Activated T-cell treated with anti-CD3 and anti-CD28 coated beads, Interleukin-2, amount 50 U/mL, for 24 hours (primary cell): ENCODE measurements at regions not wholly inside any gene's neighbourhood (a gene's known extent, or its start where the extent isn't known, plus 50 kb on each side); places are given as distances from the start of the nearest gene placed in this dataset.

Source experiments
- DNase-seq: peaks from one replicate; pipeline ENCODE4 v3.0.0-alpha.2; 2020
- H3K27ac Mint-ChIP-seq: 2 replicates; pipeline ENCODE4 v1.8.0; 2020; ENCODE audit warnings: mild to moderate bottlenecking, mixed read lengths
- H3K27me3 Mint-ChIP-seq: 2 replicates; pipeline ENCODE4 v1.8.0; 2020; ENCODE audit warnings: mixed read lengths
- H3K36me3 Mint-ChIP-seq: 2 replicates; pipeline ENCODE4 v1.8.0; 2020; ENCODE audit warnings: low read depth, mixed read lengths
- H3K4me1 Mint-ChIP-seq: 2 replicates; pipeline ENCODE4 v1.8.0; 2020; ENCODE audit warnings: low read depth, mixed read lengths
- H3K4me3 Mint-ChIP-seq: 2 replicates; pipeline ENCODE4 v1.8.0; 2020; ENCODE audit warnings: mild to moderate bottlenecking, moderate library complexity, mixed read lengths
- H3K9me3 Mint-ChIP-seq: 2 replicates; pipeline ENCODE4 v1.8.0; 2020; ENCODE audit warnings: mixed read lengths

DNA sequence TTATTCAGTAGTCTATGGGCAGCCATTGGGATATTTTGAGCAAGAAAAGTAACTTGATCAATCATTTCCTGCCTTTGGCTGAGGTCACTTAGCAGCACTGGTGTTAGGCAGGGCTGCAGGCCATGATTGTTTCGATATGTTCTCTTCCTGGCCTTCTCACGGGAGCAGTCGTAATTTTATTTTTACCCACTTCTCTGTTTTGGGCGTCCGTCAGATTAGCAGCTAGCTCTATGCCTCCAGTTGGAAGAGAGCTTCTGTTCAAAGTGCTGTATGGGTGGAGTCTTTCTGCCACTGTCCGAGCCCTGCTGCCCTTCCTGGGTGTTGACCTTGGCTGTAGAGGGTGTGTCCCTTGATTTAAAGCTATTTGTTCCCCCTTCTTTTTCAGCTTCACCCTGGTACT lies 123.4 kb upstream of the ROPN1 start:
- H3K27ac Mint-ChIP-seq = no peak overlapping the region
- no peaks in the 10 kb centered on the region for H3K9me3 Mint-ChIP-seq
- no peak overlapping the region for H3K4me3 Mint-ChIP-seq
- H3K4me1 Mint-ChIP-seq = no peaks in the 10 kb centered on the region
- no peaks in the 10 kb centered on the region for H3K36me3 Mint-ChIP-seq
- peaks cover 31% of the 10 kb centered on the region for H3K27me3 Mint-ChIP-seq
- DNase-seq = no peak

DNA sequence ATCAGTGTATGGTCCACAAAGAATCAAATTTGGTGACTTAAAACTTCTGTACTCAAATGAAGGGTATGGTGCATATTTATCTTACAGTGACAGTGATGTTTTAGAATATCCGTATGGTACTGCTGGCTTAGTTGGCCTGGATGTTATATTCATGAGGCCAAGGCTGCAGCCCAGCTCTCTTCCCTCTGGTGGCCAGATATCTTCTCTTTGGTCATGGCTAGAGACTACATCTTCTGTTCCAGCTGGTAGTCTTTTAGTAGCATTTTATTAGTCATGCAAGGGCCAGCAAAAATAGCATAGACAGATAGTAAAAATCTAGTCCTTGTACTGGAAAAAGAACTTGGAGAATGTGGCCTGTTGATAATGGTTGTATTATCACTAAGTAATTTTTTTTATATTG lies 124.0 kb upstream of the ROPN1 start:
- no peak for DNase-seq
- Mint-ChIP-seq H3K4me1 (no peaks in the 10 kb centered on the region), H3K27ac (no peak overlapping the region), H3K4me3 (no peak overlapping the region), H3K36me3 (no peaks in the 10 kb centered on the region), H3K9me3 (no peaks in the 10 kb centered on the region), H3K27me3 (peaks cover 34% of the 10 kb centered on the region)

DNA sequence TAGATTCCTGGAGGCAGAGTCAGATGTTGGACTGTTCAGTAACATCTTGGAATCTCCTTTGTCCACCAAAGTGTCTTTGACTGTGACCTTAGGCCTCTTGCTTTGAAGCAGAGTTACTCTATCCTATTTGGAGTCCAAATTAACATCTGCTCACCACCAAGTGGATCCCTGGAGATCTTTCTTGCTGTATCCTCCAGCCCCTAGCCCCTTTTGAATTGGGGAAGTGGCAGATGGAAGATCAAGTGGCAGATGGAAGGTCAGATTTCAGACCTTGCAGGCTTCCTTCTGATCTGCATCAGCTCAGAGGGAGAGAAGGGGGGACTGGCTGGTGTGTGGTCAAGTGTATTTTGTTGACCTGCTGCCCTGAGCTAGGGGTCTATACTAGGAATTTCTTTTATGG lies 125.0 kb upstream of the ROPN1 start:
- Mint-ChIP-seq H3K4me1 (no peaks in the 10 kb centered on the region), H3K27ac (no peak overlapping the region), H3K36me3 (no peaks in the 10 kb centered on the region), H3K4me3 (no peak overlapping the region), H3K9me3 (no peaks in the 10 kb centered on the region), H3K27me3 (peaks cover 36% of the 10 kb centered on the region)
- DNase-seq = no peak

DNA sequence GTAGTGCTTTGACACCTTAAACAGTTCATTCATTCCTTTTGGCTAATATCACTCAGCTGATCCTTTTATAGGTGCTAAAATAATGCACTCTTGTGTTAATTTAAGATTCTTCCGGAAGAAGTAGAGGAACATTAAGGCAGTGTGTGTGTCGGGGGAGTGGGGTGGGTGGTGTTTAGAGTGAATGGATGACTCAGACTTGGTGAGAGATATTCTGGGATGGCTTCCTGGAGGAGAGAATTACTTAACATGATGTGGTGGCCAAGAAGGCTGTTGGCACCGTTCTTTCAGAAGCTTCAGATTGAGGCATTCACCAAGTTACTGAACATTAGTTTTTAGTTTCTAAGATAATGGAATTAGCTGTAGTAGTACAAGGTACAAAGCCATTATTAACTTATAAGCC lies 125.6 kb upstream of the ROPN1 start:
- Mint-ChIP-seq H3K4me1 (no peaks in the 10 kb centered on the region), H3K27me3 (peaks cover 38% of the 10 kb centered on the region), H3K4me3 (no peak overlapping the region), H3K27ac (no peak overlapping the region), H3K36me3 (no peaks in the 10 kb centered on the region), H3K9me3 (no peaks in the 10 kb centered on the region)
- no peak for DNase-seq

DNA sequence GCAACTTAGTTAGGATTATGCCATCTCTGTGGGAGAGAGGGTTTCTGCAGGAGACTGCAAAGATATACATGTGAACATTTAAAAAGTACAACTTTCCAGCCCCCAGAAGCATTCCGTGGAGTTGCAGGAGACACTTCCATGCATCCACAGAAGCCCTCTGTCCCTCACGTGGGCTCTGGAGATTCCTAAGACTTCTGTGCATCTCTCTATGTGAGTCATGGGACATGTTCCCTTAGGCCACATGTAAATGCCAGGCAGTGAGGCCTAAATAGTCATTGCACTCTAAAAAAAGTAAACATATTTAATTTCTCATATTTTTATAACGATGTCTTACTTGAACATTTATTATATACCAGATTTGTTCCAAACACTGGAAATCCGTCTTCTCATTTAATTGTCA lies 126.5 kb upstream of the ROPN1 start:
- no peak overlapping the region for H3K27ac Mint-ChIP-seq
- no peaks in the 10 kb centered on the region for H3K4me1 Mint-ChIP-seq
- no peaks in the 10 kb centered on the region for H3K36me3 Mint-ChIP-seq
- no peak overlapping the region for H3K4me3 Mint-ChIP-seq
- H3K9me3 Mint-ChIP-seq = no peaks in the 10 kb centered on the region
- peaks cover 34% of the 10 kb centered on the region for H3K27me3 Mint-ChIP-seq
- DNase-seq = no peak

DNA sequence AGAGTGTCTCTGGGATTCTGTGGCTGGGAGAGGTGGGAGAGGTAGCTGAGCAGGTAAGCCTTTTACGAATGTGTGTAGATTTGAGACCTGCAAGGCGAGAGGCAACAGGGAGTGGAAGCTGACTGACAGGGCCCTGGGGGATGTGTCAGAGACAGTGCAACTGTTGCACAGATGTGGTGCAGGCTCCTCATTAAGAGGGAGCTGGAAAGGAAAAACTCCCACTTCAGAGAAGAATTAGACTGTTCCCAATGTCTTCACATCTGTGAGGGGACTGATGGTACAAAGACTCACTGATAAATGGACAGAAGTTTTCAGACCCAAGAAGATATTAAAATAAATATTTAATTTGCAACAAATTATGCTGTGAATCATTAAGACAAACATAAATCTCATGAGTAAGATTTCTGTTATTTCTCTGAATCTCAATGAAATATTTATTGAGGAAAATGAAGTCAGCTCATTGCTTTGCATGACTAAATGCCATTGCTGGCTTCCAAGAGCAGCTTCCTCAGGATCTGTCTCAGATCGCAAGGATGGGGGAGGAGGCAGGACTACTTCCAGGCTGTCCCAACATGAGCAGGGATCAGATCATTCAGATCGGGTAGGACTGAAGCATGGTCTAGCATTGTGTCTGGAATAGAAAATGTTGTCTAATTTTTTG lies 127.3 kb upstream of the ROPN1 start:
- no peaks in the 10 kb centered on the region for H3K9me3 Mint-ChIP-seq
- H3K36me3 Mint-ChIP-seq = no peaks in the 10 kb centered on the region
- H3K4me1 Mint-ChIP-seq = no peaks in the 10 kb centered on the region
- H3K27ac Mint-ChIP-seq = no peak overlapping the region
- H3K4me3 Mint-ChIP-seq = no peak overlapping the region
- DNase-seq = no peak
- peaks cover 33% of the 10 kb centered on the region for H3K27me3 Mint-ChIP-seq

DNA sequence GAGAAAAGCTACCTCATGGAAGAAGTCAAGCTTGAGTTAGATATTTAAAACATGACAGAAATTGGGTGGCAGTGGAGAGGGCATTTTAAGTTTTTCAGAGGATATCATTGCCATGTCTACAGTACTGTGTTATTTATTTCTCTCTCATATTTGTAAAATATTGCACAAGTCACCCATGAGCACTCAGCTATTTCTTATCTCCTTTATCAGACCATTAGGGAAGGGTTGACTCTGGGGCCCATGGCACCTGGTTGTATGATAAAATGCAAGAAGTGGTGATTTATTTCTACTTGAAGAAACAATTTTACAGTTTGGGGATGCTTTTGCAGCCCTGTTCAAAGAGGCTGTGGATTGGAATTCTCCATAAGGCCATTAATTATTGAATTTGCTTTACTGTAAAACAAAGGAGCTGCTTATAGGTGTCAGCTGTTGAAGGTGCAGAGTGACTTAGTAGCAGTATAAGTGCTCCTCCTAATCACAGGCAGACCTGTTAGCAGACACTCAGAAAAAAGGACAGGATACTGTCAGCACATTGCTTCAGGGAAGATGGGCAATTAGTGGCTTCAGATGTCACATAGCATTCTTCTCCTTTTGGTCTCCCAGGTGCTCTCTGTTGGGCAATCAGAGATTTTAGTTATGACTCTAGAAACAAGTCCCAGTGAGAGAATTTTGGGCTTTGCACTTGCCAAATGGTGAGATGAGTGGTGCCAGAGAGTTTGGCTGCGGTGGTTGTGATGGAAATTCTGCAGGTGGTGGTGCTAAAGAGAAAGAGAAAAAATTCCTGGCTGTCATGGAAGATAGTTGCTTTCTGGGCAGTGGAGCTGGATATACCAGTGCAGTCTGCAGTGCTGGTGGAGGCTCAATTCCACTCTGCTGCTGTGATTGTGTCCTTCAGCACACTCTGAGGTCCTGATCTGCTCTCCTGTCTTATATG lies 129.7 kb upstream of the ROPN1 start:
- Mint-ChIP-seq H3K36me3 (no peaks in the 10 kb centered on the region), H3K9me3 (no peaks in the 10 kb centered on the region), H3K4me1 (no peaks in the 10 kb centered on the region), H3K4me3 (no peak overlapping the region), H3K27ac (no peak overlapping the region), H3K27me3 (peaks cover 27% of the 10 kb centered on the region)
- DNase-seq = no peak

DNA sequence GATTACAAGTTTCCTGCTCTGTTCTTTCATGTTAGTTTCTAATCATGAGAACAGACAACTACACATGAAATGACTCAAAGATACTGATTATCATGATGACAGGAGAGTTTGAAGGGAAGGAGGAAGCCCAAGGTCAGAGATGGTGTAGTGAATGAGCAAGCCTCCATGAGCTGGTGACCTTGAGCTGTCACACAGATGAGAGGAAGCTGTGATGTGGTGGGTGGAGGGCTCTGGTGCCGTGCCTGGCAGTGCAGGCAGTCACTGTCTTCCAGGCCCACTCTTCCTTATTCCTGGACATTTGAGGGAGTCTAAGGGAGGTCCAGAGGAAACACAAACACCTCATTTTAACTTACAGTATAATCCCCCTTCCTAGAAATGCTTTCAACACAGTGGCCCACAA lies 133.4 kb upstream of the ROPN1 start:
- H3K9me3 Mint-ChIP-seq = no peaks in the 10 kb centered on the region
- no peak for DNase-seq
- no peak overlapping the region for H3K27ac Mint-ChIP-seq
- no peaks in the 10 kb centered on the region for H3K36me3 Mint-ChIP-seq
- H3K27me3 Mint-ChIP-seq = peaks cover 21% of the 10 kb centered on the region
- no peaks in the 10 kb centered on the region for H3K4me1 Mint-ChIP-seq
- no peak overlapping the region for H3K4me3 Mint-ChIP-seq

DNA sequence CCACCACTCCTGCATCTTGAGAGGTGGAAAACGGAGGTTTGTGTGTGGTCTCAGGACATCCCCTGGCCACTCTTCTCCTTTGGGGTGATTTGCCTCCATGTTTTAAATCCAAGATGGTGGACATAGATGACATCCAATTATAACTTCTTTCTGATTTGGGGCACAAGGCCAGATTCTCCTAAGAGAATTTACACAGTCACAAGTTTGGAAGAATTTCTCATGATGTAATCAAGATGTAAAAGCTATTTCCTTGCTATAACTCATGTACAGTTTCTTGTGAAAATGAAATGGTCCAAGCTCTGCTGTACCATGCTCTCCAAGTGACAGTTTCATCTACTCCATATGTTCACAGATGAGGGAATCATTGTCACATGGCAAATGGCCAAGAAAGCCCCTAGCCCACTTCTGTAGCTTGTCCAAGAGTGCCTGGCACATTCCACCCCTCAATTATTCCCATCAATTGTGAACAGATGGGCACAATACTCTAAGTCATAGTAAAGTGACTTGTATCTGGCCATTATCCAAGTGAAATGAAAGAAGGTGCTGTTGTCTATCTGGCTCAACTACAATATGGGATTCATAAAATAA lies 134.6 kb upstream of the ROPN1 start:
- Mint-ChIP-seq H3K4me3 (no peak overlapping the region), H3K4me1 (no peaks in the 10 kb centered on the region), H3K9me3 (no peaks in the 10 kb centered on the region), H3K27ac (no peak overlapping the region), H3K27me3 (peaks cover 31% of the 10 kb centered on the region), H3K36me3 (no peaks in the 10 kb centered on the region)
- DNase-seq = no peak

DNA sequence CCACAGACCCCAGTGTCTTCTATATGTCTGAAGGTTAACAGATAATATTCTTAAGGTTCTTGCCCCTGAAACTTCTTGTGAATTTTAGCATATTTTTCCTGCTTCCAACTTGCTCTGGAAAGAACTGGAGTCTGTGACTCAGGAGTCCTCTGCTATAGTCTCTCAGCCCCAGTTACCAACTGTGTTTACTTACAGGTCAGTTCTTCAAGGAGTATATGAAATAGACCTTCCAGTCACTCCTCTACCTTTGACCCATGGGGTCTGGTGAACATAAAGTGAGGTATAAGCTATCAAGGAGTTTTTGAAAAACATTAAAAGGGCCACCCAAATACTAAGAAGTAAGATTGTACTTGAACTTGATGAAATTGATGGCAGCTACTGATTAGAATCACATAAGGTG lies 139.2 kb upstream of the ROPN1 start:
- Mint-ChIP-seq H3K4me3 (no peak overlapping the region), H3K36me3 (no peaks in the 10 kb centered on the region), H3K27ac (no peak overlapping the region), H3K27me3 (peaks cover 41% of the 10 kb centered on the region), H3K4me1 (no peaks in the 10 kb centered on the region), H3K9me3 (no peaks in the 10 kb centered on the region)
- DNase-seq = no peak

DNA sequence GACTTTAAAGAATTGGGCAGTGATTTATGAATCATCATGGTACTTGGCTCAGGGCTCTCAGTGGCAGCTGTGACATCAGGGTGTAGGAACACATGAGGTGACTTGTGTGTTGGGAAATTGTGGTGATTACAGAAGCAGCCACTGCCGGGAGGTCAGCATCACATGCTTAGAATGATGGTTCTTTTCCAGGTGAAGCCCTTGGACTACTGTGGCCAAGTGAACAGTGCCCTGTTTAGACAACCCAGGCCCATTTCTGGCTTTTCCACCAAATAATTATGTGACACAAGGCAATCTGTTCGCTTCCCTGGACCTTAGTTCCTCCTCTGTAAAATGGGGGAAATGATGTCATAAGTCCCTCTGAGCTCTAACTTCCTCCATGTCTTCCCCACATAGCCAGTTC lies 139.7 kb upstream of the ROPN1 start:
- Mint-ChIP-seq H3K9me3 (no peaks in the 10 kb centered on the region), H3K27ac (no peak overlapping the region), H3K27me3 (peaks cover 41% of the 10 kb centered on the region), H3K36me3 (no peaks in the 10 kb centered on the region), H3K4me1 (no peaks in the 10 kb centered on the region), H3K4me3 (no peak overlapping the region)
- no peak for DNase-seq

DNA sequence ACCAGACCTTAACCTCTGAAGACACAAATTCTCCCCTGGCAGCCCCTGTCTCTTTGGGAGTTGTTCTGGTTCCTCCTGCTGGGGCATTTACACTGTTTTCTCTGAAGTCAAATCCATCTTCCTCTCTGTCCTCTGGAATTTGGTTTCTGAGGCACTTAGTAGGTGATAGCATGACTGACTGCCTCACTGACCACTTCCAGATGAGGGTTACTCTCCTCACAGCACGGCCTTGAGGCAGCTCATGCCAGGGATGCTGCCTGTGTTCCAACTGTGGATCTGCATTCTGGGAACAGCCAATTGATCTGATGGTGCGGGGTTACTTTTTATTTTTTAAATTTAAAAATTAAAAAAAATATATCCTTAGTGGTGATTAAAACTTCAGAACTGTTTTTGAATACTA lies 140.9 kb upstream of the ROPN1 start:
- Mint-ChIP-seq H3K9me3 (no peaks in the 10 kb centered on the region), H3K27me3 (peaks cover 47% of the 10 kb centered on the region), H3K27ac (no peak overlapping the region), H3K36me3 (no peaks in the 10 kb centered on the region), H3K4me1 (no peaks in the 10 kb centered on the region), H3K4me3 (no peak overlapping the region)
- DNase-seq = no peak

DNA sequence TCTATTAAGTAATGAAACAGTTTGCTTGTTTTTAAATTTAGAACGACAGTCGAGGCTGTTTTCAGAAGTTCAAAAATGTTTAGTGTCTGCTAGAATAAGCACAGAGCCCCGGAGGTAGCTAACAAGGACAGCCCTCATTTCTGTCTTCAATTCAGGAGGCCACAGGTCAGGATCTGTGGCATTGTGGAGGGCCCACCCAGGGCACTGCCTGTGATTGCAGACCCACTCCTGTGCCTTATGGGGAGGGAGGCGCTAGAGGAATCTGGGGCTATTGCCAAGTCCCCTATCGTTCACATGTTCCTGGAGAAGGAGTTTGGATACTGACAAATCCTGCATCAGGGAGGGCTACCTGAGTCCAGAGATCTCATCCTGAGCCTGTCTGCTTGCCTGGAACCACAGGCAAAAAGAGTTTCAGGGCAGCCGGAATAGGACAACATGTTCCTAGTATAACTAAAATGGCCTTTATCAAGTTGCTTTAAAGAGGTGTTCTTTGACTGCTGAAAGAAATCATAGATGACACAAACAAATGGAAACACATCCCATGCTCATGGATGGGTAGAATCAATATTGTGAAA lies 141.5 kb upstream of the ROPN1 start:
- Mint-ChIP-seq H3K27me3 (peaks cover 47% of the 10 kb centered on the region), H3K4me3 (no peak overlapping the region), H3K9me3 (no peaks in the 10 kb centered on the region), H3K27ac (no peak overlapping the region), H3K36me3 (no peaks in the 10 kb centered on the region), H3K4me1 (no peaks in the 10 kb centered on the region)
- DNase-seq = no peak

DNA sequence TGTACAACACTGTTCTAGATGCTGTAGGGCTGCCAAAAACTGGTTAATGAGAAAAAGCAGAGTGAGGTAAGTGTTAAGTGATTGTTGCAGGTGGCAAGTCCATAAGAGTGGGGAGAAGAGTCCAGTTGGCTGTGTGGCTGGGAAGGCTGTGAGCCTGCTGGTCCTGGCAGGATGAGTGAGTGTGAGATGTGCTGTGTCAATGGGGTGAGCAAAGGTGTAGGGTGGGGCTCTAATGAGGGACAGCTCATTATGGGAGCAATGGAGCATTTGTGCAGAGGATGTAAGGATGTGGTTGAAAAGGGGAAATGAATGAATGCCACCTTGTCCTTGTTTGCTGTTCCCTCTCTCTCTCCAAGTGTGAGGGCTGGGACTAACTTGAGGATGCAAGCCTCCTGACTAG lies 145.3 kb upstream of the ROPN1 start:
- H3K4me1 Mint-ChIP-seq = no peaks in the 10 kb centered on the region

DNA sequence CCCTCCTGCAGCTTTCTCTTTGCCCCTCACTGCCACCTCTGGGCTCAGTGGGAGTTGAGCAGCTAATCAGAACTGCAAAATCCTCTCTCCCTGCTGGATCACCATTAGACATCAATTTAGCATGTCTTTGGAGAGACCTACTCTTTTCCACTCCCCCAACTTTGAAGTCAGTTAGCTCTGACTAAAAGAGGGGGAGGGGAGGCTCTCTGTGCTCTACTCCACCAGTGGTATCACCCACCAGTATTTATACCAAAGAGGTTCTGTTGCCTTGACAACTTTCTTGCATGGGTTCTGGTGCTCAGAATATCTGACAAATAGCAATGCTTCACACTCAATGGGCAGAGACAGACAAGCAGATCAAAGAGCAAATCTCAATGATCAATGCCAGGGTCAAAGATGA lies 146.2 kb upstream of the ROPN1 start:
- Mint-ChIP-seq H3K27ac (no peak overlapping the region), H3K36me3 (no peaks in the 10 kb centered on the region), H3K27me3 (peaks cover 13% of the 10 kb centered on the region), H3K4me3 (no peak overlapping the region), H3K9me3 (no peaks in the 10 kb centered on the region), H3K4me1 (no peaks in the 10 kb centered on the region)
- no peak for DNase-seq

More for the DNA sequence above, 145.3 kb upstream of the ROPN1 start:
- Mint-ChIP-seq H3K27me3 (peaks cover 16% of the 10 kb centered on the region), H3K4me3 (no peak overlapping the region), H3K36me3 (no peaks in the 10 kb centered on the region), H3K27ac (no peak overlapping the region), H3K9me3 (no peaks in the 10 kb centered on the region)
- DNase-seq = no peak
